Hepatocyte (in vitro differentiated cells): ENCODE measurements at regions not wholly inside any gene's neighbourhood (a gene's known extent, or its start where the extent isn't known, plus 50 kb on each side); places are given as distances from the start of the nearest gene placed in this dataset.

Source experiments
- CTCF ChIP-seq: fragments of 200-600 bp; sonication (generic); IDR thresholded peaks from 2 replicates; pipeline ENCODE4 v1.5.1; 2016; ENCODE audit warnings: antibody characterized with exemption, mild to moderate bottlenecking; ENCODE audit not compliant: poor library complexity
- EZH2 ChIP-seq: fragments of 200-600 bp; sonication (generic); IDR thresholded peaks from 2 replicates; pipeline ENCODE4 v1.6.1; 2016; ENCODE audit warnings: antibody characterized with exemption, mild to moderate bottlenecking, borderline replicate concordance
- EZH2phosphoT487 ChIP-seq: fragments of 200-600 bp; sonication (generic); IDR thresholded peaks from one replicate; pipeline ENCODE4 v1.6.1; 2018; ENCODE audit warnings: antibody characterized with exemption, mild to moderate bottlenecking, low read depth, moderate library complexity; ENCODE audit not compliant: unreplicated experiment, severe bottlenecking

- TF ChIP-seq CTCF (no peak), EZH2 (no peak), EZH2phosphoT487 (no peak)
Measured at GRCh38 chr5:135134691-135135381, 100.8 kb upstream of the PITX1 start.
